ENCODE measurements at regions not wholly inside any gene's neighbourhood (a gene's known extent, or its start where the extent isn't known, plus 50 kb on each side); places are given as distances from the start of the nearest gene placed in this dataset.

DNA sequence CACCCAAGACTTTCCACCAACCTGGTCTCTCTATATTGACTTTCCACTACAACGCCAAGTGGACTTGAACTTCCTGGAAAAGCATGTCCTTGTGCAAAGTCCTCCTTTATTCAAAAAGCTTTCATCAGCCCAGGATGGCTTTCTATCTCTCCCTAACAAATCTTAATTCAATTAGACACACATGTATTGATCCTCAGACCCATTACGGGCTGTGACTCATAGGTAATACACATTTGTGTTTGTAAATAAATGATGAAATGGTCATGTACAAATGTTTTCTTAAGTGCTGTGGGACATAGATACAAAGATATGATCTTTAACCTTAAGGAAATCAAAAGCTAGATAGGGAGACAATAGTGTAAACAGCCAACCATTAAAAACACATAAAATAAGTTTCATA, 1189.7 kb downstream of the EFNB2 start:
- H4K20me1 ChIP-seq (ENCODE audit: insufficient read depth), result no peaks in the 10 kb centered on the region
- POLR2A ChIA-PET, result no interaction called here
- no peaks in the 10 kb centered on the region for H3K27me3 ChIP-seq (ENCODE audit: insufficient read depth, low read length)
- H3K9ac ChIP-seq (ENCODE audit: low read length), result no peak overlapping the region
- H3K9me2 ChIP-seq (ENCODE audit: insufficient read depth), result no peaks in the 10 kb centered on the region
- H3K27ac ChIP-seq (ENCODE audit: low read depth, low read length), result no peak overlapping the region
- H3K4me1 ChIP-seq (ENCODE audit: control insufficient read depth in 1 of 2, insufficient read depth in 2 of 2, low read length in 2 of 2), result peaks cover 0 to 11% of the 10 kb centered on the region in 2 experiments; a peak in 2 of 4 replicates
- CTCF ChIA-PET, result no interaction called here
- H3K4me2 ChIP-seq (ENCODE audit: low read length), result peak overlapping the region; percentile 18
- RAD21 ChIA-PET (ENCODE audit: low non-redundant PET in 1 of 2, low total read pairs in 2 of 2, uncharacterized antibody in 2 of 2, unreplicated experiment in 2 of 2), result no interaction called here
- ATAC-seq (no peak), DNase-seq (ENCODE audit: low read depth, low spot score) (no peak)
- TF ChIP-seq EZH2 (IDR thresholded peaks at IDR 0.05), result no peak
- TF ChIP-seq REST (IDR thresholded peaks at IDR 0.05; ENCODE audit: low read depth), result no peak
- no peak for TF ChIP-seq ATF3 (IDR thresholded peaks at IDR 0.05)
- no peak for TF ChIP-seq CBX3 (IDR thresholded peaks at IDR 0.05; ENCODE audit: low read depth)
- no peak for TF ChIP-seq CEBPB (IDR thresholded peaks at IDR 0.05; ENCODE audit: low read depth)
- no peaks in the 10 kb centered on the region for H3K9me3 ChIP-seq (ENCODE audit: control insufficient read depth in 1 of 2, insufficient read depth in 1 of 2, low read depth in 1 of 2, low read length in 2 of 2)
- no TSS peak for BruUV-seq (replicated peaks)
- H2AFZ ChIP-seq (ENCODE audit: low read depth, low read length, poor library complexity, severe bottlenecking), result peak overlapping the region; percentile 78
- intact Hi-C loops (cut with micrococcal nuclease), result no loop called here
- H3K79me2 ChIP-seq (ENCODE audit: insufficient read depth, low read length), result no peaks in the 10 kb centered on the region
- no peak overlapping the region for H3K4me3 ChIP-seq (replicated peaks in 1 of 2; ENCODE audit: low read depth in 1 of 2, low read length in 2 of 2)
- H3K36me3 ChIP-seq (ENCODE audit: control insufficient read depth in 1 of 2, insufficient read depth in 2 of 2, low read length in 2 of 2), result no peaks in the 10 kb centered on the region

GRCh38 chr13:105345131-105345530, 1190.3 kb downstream of the EFNB2 start:
- RAD21 ChIA-PET (ENCODE audit: low non-redundant PET in 1 of 2, low total read pairs in 2 of 2, uncharacterized antibody in 2 of 2, unreplicated experiment in 2 of 2), result no interaction called here
- DNase-seq (ENCODE audit: low read depth, low spot score) (no peak), ATAC-seq (no peak)
- Histone ChIP-seq H3K9me2 (ENCODE audit: insufficient read depth) (no peaks in the 10 kb centered on the region), H2AFZ (ENCODE audit: low read depth, low read length, poor library complexity, severe bottlenecking) (no peak overlapping the region), H3K4me2 (ENCODE audit: low read length) (no peak overlapping the region), H3K27ac (ENCODE audit: low read depth, low read length) (no peak overlapping the region), H3K4me3 (replicated peaks in 1 of 2; ENCODE audit: low read depth in 1 of 2, low read length in 2 of 2) (no peak overlapping the region), H3K79me2 (ENCODE audit: insufficient read depth, low read length) (no peaks in the 10 kb centered on the region), H3K36me3 (ENCODE audit: control insufficient read depth in 1 of 2, insufficient read depth in 2 of 2, low read length in 2 of 2) (no peaks in the 10 kb centered on the region), H3K9me3 (ENCODE audit: control insufficient read depth in 1 of 2, insufficient read depth in 1 of 2, low read depth in 1 of 2, low read length in 2 of 2) (no peaks in the 10 kb centered on the region), H3K27me3 (ENCODE audit: insufficient read depth, low read length) (no peaks in the 10 kb centered on the region), H3K4me1 (ENCODE audit: control insufficient read depth in 1 of 2, insufficient read depth in 2 of 2, low read length in 2 of 2) (peaks cover 0 to 11% of the 10 kb centered on the region in 2 experiments; a peak in 2 of 4 replicates), H4K20me1 (ENCODE audit: insufficient read depth) (no peaks in the 10 kb centered on the region), H3K9ac (ENCODE audit: low read length) (no peak overlapping the region)
- CTCF ChIA-PET, result no interaction called here
- intact Hi-C loops (cut with micrococcal nuclease), result no loop called here
- TF ChIP-seq ZNF274 (IDR thresholded peaks at IDR 0.05; ENCODE audit: low read depth, low read length) (no peak), YY1 (IDR thresholded peaks at IDR 0.05; ENCODE audit: extremely low read depth, insufficient replicate concordance, low read depth, low read length) (no peak), CBX3 (IDR thresholded peaks at IDR 0.05; ENCODE audit: low read depth) (no peak), ELF1 (IDR thresholded peaks at IDR 0.05; ENCODE audit: borderline replicate concordance, low read depth) (no peak)
- no TSS peak for BruUV-seq (replicated peaks)
- POLR2A ChIA-PET, result no interaction called here

All from HCT116 (cell line).